H9 (cell line): ENCODE measurements at regions not wholly inside any gene's neighbourhood (a gene's known extent, or its start where the extent isn't known, plus 50 kb on each side); places are given as distances from the start of the nearest gene placed in this dataset.

Source experiments
- DNase-seq: peaks from one replicate; pipeline ENCODE4 v3.0.0-alpha.2; 2017
- H2AFZ ChIP-seq: one replicate; pipeline ENCODE4 v1.6.1; 2013; ENCODE audit warnings: mild to moderate bottlenecking, low read length, control low read depth, moderate library complexity
- H2AK5ac ChIP-seq: 2 replicates; pipeline ENCODE4 v1.6.1; 2013; ENCODE audit warnings: low read length, control low read depth, mixed read lengths; ENCODE audit not compliant: insufficient read length
- H2BK120ac ChIP-seq: one replicate; pipeline ENCODE4 v1.6.1; 2013; ENCODE audit warnings: low read depth, mild to moderate bottlenecking, low read length, control low read depth, inconsistent platforms; ENCODE audit not compliant: poor library complexity, severe bottlenecking
- H2BK12ac ChIP-seq: 2 replicates; pipeline ENCODE4 v1.6.1; 2013; ENCODE audit warnings: low read length, control low read depth, mixed read lengths, low read depth; ENCODE audit not compliant: insufficient read length
- H2BK15ac ChIP-seq: 2 replicates; pipeline ENCODE4 v1.6.1; 2013; ENCODE audit warnings: low read depth, low read length, control low read depth
- H2BK20ac ChIP-seq: one replicate; pipeline ENCODE4 v1.6.1; 2013; ENCODE audit warnings: low read depth, mild to moderate bottlenecking, low read length, control low read depth, inconsistent platforms; ENCODE audit not compliant: poor library complexity, severe bottlenecking
- H2BK5ac ChIP-seq: 2 replicates; pipeline ENCODE4 v1.6.1; 2013; ENCODE audit warnings: low read length, control low read depth, mixed read lengths; ENCODE audit not compliant: insufficient read length
- H3K14ac ChIP-seq: 2 replicates; pipeline ENCODE4 v1.6.1; 2013; ENCODE audit warnings: low read length, control low read depth; ENCODE audit not compliant: insufficient read depth
- H3K18ac ChIP-seq: 2 replicates; pipeline ENCODE4 v1.6.1; 2013; ENCODE audit warnings: low read depth, mild to moderate bottlenecking, mixed read lengths, low read length, control low read depth; ENCODE audit not compliant: insufficient read length
- H3K23ac ChIP-seq: 2 replicates; pipeline ENCODE4 v1.6.1; 2013; ENCODE audit warnings: low read length, control low read depth, mixed read lengths, low read depth; ENCODE audit not compliant: insufficient read length
- H3K23me2 ChIP-seq: 2 replicates; pipeline ENCODE4 v1.6.1; 2013; ENCODE audit warnings: low read depth, mild to moderate bottlenecking, mixed read lengths, low read length, control low read depth; ENCODE audit not compliant: insufficient read length, poor library complexity, severe bottlenecking
- H3K27ac ChIP-seq: 2 replicates; pipeline ENCODE4 v1.5.1; 2013; ENCODE audit warnings: low read length, control low read depth, mixed read lengths, low read depth; ENCODE audit not compliant: insufficient read length
- H3K27me3 ChIP-seq: 2 replicates; pipeline ENCODE4 v1.6.1; 2013; ENCODE audit warnings: low read length, control low read depth, inconsistent platforms; ENCODE audit not compliant: insufficient read depth
- H3K4ac ChIP-seq: 2 replicates; pipeline ENCODE4 v1.6.1; 2013; ENCODE audit warnings: low read depth, mild to moderate bottlenecking, control low read depth, inconsistent platforms, low read length, moderate library complexity
- H3K4me1 ChIP-seq: 2 replicates; pipeline ENCODE4 v1.6.1; 2013; ENCODE audit warnings: low read length, control low read depth, inconsistent platforms; ENCODE audit not compliant: insufficient read depth
- H3K4me2 ChIP-seq: 2 replicates; pipeline ENCODE4 v1.6.1; 2013; ENCODE audit warnings: low read length, control low read depth, mixed read lengths; ENCODE audit not compliant: insufficient read length, insufficient read depth
- H3K56ac ChIP-seq: 2 replicates; pipeline ENCODE4 v1.6.1; 2013; ENCODE audit warnings: low read depth, mild to moderate bottlenecking, mixed read lengths, low read length, control low read depth; ENCODE audit not compliant: insufficient read length
- H3K79me1 ChIP-seq: 2 replicates; pipeline ENCODE4 v1.6.1; 2013; ENCODE audit warnings: low read depth, mild to moderate bottlenecking, moderate library complexity, low read length, control low read depth, inconsistent platforms; ENCODE audit not compliant: insufficient read depth, poor library complexity, severe bottlenecking
- H3K79me2 ChIP-seq: 2 replicates; pipeline ENCODE4 v1.6.1; 2013; ENCODE audit warnings: low read length, control low read depth, inconsistent platforms; ENCODE audit not compliant: insufficient read depth
- H3K9ac ChIP-seq: 2 replicates; pipeline ENCODE4 v1.6.1; 2013; ENCODE audit warnings: low read length, control low read depth, mixed read lengths; ENCODE audit not compliant: insufficient read length; ENCODE audit errors: extremely low read depth
- H3K9me3 ChIP-seq: one replicate; pipeline ENCODE4 v1.6.1; 2013; ENCODE audit warnings: low read depth, low read length, inconsistent platforms; ENCODE audit not compliant: control insufficient read depth
- H3T11ph ChIP-seq: one replicate; pipeline ENCODE4 v1.6.1; 2013; ENCODE audit warnings: mild to moderate bottlenecking, low read length, control low read depth, inconsistent platforms
- H4K20me1 ChIP-seq: one replicate; pipeline ENCODE4 v1.6.1; 2013; ENCODE audit not compliant: control insufficient read depth, insufficient read length, insufficient read depth
- H4K5ac ChIP-seq: 2 replicates; pipeline ENCODE4 v1.6.1; 2013; ENCODE audit warnings: low read depth, mild to moderate bottlenecking, mixed read lengths, low read length, control low read depth; ENCODE audit not compliant: insufficient read length
- H4K8ac ChIP-seq: replicated peaks from 2 replicates; pipeline ENCODE4 v1.6.1; 2013; ENCODE audit warnings: low read length, control low read depth, mixed read lengths, low read depth; ENCODE audit not compliant: insufficient read length
- H4K91ac ChIP-seq: 2 replicates; pipeline ENCODE4 v1.6.1; 2013; ENCODE audit warnings: low read depth, mild to moderate bottlenecking, moderate library complexity, mixed read lengths, low read length, control low read depth; ENCODE audit not compliant: insufficient read length
- H3K27ac Mint-ChIP-seq, 3 experiments: 2 replicates in 2 of 3; 3 replicates in 1 of 3; pipeline ENCODE4 v1.8.0; 2020 to 2021; ENCODE audit warnings: mixed read lengths in 3 of 3, mild to moderate bottlenecking in 1 of 3, moderate library complexity in 1 of 3
- H3K27me3 Mint-ChIP-seq: 2 replicates; pipeline ENCODE4 v1.8.0; 2021; ENCODE audit warnings: low read depth, mild to moderate bottlenecking, moderate library complexity, mixed read lengths
- H3K36me3 Mint-ChIP-seq, 3 experiments: 2 replicates in 2 of 3; 3 replicates in 1 of 3; pipeline ENCODE4 v1.8.0; 2020 to 2021; ENCODE audit warnings: low read depth in 3 of 3, mixed read lengths in 3 of 3; ENCODE audit not compliant: insufficient read depth in 1 of 3
- H3K4me1 Mint-ChIP-seq, 2 experiments: 2 replicates each; pipeline ENCODE4 v1.8.0; 2020; ENCODE audit warnings: mixed read lengths in 2 of 2
- H3K4me3 Mint-ChIP-seq, 2 experiments: 2 replicates in 1 of 2; 3 replicates in 1 of 2; pipeline ENCODE4 v1.8.0; 2020 to 2021; ENCODE audit warnings: mild to moderate bottlenecking in 2 of 2, mixed read lengths in 2 of 2, moderate library complexity in 1 of 2
- H3K9me3 Mint-ChIP-seq, 2 experiments: 2 replicates in 1 of 2; 3 replicates in 1 of 2; pipeline ENCODE4 v1.8.0; 2020; ENCODE audit warnings: mild to moderate bottlenecking in 2 of 2, mixed read lengths in 2 of 2, moderate library complexity in 1 of 2
- CTCF ChIP-seq: fragments of 200-600 bp; sonication (generic); conservative IDR thresholded peaks from 3 replicates; pipeline ENCODE4 v1.8.0; 2021; ENCODE audit warnings: antibody characterized with exemption, mild to moderate bottlenecking
- WGBS: extraction: QIAGEN DNeasy Blood & Tissue Kit; methylation state at CpG from one replicate; pipeline ENCODE4 v1.1.7; 2013; ENCODE audit warnings: missing lambda C conversion rate, low lambda C conversion rate, mixed read lengths; ENCODE audit not compliant: insufficient read length; ENCODE audit errors: extremely low coverage; 5-methylcytosine and 5-hydroxymethylcytosine counted together

DNA sequence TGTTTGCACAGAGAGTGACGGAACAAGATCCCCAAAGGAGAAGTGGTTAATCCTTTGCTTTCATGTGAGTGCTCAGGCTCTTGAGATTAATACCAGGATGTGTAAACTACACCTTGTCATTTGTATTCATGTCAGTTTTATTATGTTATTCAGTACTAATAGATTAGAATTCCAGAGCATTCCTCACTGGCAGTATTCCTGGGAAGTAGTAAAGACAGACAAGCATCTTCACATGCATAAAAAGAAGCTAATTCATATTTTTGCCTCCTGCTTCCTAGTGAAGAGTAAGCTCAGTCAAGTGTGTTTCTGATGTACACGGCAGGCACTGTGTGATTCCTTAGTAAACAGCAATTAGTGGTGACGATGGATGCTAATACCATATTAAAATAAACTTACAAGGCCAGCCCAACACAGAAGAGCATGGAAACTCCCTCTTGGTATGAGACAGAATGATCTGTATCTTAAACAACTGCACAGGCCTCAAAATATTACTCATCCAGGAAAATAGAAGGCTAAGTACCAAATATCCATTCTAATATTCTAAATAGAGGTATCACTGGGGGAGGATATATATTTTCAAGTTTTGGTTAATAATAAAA, 336.8 kb upstream of the MCTP2 start:
- no peaks in the 10 kb centered on the region for H3K79me1 ChIP-seq
- no peak overlapping the region for H2BK5ac ChIP-seq
- no peak overlapping the region for H2AFZ ChIP-seq
- H3K23ac ChIP-seq = no peak overlapping the region
- no peaks in the 10 kb centered on the region for H3K27me3 ChIP-seq
- H3K27ac Mint-ChIP-seq = no peak overlapping the region
- H3K4me3 Mint-ChIP-seq = no peak overlapping the region
- no peak overlapping the region for H2BK12ac ChIP-seq
- H3K4me1 ChIP-seq = no peaks in the 10 kb centered on the region
- H3K23me2 ChIP-seq = no peaks in the 10 kb centered on the region
- H2BK20ac ChIP-seq = no peak overlapping the region
- H3K56ac ChIP-seq = no peak overlapping the region
- no peak overlapping the region for H3K4me2 ChIP-seq
- H3K14ac ChIP-seq = no peak overlapping the region
- H4K91ac ChIP-seq = no peak overlapping the region
- DNase-seq = no peak
- H3K79me2 ChIP-seq = no peaks in the 10 kb centered on the region
- no peak overlapping the region for H3K18ac ChIP-seq
- no peak overlapping the region for H3K9ac ChIP-seq
- no peak overlapping the region for H2AK5ac ChIP-seq
- H3K27ac ChIP-seq = no peak overlapping the region
- no peak overlapping the region for H4K8ac ChIP-seq
- H4K20me1 ChIP-seq = no peaks in the 10 kb centered on the region
- no CpG with 5 or more reads among the region's 3 CpGs for WGBS
- H3T11ph ChIP-seq = no peak overlapping the region
- H3K27me3 Mint-ChIP-seq = no peaks in the 10 kb centered on the region; the same call in 1 of the 2 replicates
- H3K36me3 Mint-ChIP-seq = no peaks in the 10 kb centered on the region
- H4K5ac ChIP-seq = no peak overlapping the region
- no peak for TF ChIP-seq CTCF
- H3K9me3 Mint-ChIP-seq = no peaks in the 10 kb centered on the region
- no peak overlapping the region for H2BK15ac ChIP-seq
- 0 out of 4 replicates have a peak, but pooled peaks cover 0 to 2% of the 10 kb centered on the region in 2 experiments for H3K4me1 Mint-ChIP-seq
- no peak overlapping the region for H2BK120ac ChIP-seq
- no peak overlapping the region for H3K4ac ChIP-seq
- no peaks in the 10 kb centered on the region for H3K9me3 ChIP-seq
